Right lobe of liver (tissue), 4 donors: ENCODE measurements at regions not wholly inside any gene's neighbourhood (a gene's known extent, or its start where the extent isn't known, plus 50 kb on each side); places are given as distances from the start of the nearest gene placed in this dataset.

Source experiments
- POLR2A ChIP-seq: fragments of 450-650 bp; IDR thresholded peaks from one replicate; pipeline ENCODE4 v1.6.1; 2017; ENCODE audit warnings: antibody characterized with exemption, mild to moderate bottlenecking
- TF ChIP-seq, protein P1 (sequence below), 4 donors: fragments of 200-600 bp in 3 of 4; fragments of 450-650 bp in 1 of 4; IDR thresholded peaks; one replicate each; pipeline versions ENCODE4 v1.5.1 to v1.8.0; 2016 to 2022; ENCODE audit warnings: antibody characterized with exemption in 4 of 4, mild to moderate bottlenecking in 2 of 4
- donor health status: DM: no; HTN: no; CAD: no.
- donor health status: DM: no; HTN: no; CAD: no.
- donor health status: DM: no; HTN: yes; CAD: no.

DNA sequence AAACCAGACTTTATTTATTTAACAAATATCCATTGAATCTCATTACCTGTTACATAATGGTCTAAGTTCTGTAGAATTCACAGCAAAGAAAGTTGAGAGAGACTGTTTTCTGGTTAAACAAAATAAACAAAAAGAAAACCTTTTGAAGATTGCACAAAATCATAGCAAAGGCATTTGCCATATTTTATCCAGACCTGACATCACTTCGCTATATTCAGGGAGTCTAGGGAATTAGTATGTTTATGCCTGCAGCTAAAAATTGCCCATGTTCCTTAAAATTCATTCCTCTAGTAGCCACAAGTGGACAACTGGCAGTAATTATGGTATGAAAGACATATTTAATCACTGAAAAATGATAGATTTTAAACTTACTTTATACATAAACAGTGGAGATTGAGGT, 577.0 kb upstream of the DAB2 start:
- TF ChIP-seq, protein P1, sequence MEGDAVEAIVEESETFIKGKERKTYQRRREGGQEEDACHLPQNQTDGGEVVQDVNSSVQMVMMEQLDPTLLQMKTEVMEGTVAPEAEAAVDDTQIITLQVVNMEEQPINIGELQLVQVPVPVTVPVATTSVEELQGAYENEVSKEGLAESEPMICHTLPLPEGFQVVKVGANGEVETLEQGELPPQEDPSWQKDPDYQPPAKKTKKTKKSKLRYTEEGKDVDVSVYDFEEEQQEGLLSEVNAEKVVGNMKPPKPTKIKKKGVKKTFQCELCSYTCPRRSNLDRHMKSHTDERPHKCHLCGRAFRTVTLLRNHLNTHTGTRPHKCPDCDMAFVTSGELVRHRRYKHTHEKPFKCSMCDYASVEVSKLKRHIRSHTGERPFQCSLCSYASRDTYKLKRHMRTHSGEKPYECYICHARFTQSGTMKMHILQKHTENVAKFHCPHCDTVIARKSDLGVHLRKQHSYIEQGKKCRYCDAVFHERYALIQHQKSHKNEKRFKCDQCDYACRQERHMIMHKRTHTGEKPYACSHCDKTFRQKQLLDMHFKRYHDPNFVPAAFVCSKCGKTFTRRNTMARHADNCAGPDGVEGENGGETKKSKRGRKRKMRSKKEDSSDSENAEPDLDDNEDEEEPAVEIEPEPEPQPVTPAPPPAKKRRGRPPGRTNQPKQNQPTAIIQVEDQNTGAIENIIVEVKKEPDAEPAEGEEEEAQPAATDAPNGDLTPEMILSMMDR (IDR thresholded peaks at IDR 0.05) = no peak
- no peak for TF ChIP-seq POLR2A
